A673 (cell line): ENCODE measurements at regions not wholly inside any gene's neighbourhood (a gene's known extent, or its start where the extent isn't known, plus 50 kb on each side); places are given as distances from the start of the nearest gene placed in this dataset.

Experiments
- BruUV-seq: library from RNA; stranded (reverse); fragments of 400-500 nt; replicated peaks from 2 replicates; lab custom pipeline; 2021; lab: Mats Ljungman, UMichigan
- CTCF ChIA-PET: fragments of 300-600 bp; sonication (Branson Sonifier 250); formaldehyde crosslinking; loops from one replicate; lab custom pipeline; 2022; ENCODE audit warnings: antibody characterized with exemption; lab: Charles Lee
- POLR2A ChIA-PET: fragments of 300-600 bp; sonication (Branson Sonifier 250); formaldehyde crosslinking; loops from one replicate; lab custom pipeline; 2022; ENCODE audit warnings: antibody characterized with exemption; ENCODE audit not compliant: low non-redundant PET; lab: Charles Lee
- DNase-seq: peaks from one replicate; pipeline ENCODE4 v3.0.0-alpha.2; 2015; ENCODE audit warnings: low spot score
- H3K27ac ChIP-seq: fragments of 200-600 bp; sonication (generic); 2 replicates; pipeline ENCODE4 v1.5.1; 2016; ENCODE audit warnings: mixed run types, low read depth, mild to moderate bottlenecking, mixed read lengths, antibody characterized with exemption, low read length; ENCODE audit not compliant: poor library complexity, severe bottlenecking
- H3K27me3 ChIP-seq: fragments of 200-600 bp; sonication (generic); replicated peaks from 2 replicates; pipeline ENCODE4 v1.6.1; 2017; ENCODE audit warnings: mixed run types, low read depth, mild to moderate bottlenecking, mixed read lengths, antibody characterized with exemption, low read length; ENCODE audit not compliant: insufficient read depth, poor library complexity
- H3K36me3 ChIP-seq: fragments of 200-600 bp; sonication (generic); 2 replicates; pipeline ENCODE4 v1.6.1; 2016; ENCODE audit warnings: mixed run types, mild to moderate bottlenecking, mixed read lengths, antibody characterized with exemption, low read length; ENCODE audit not compliant: insufficient read depth, poor library complexity, severe bottlenecking
- H3K4me1 ChIP-seq: fragments of 200-600 bp; sonication (generic); 2 replicates; pipeline ENCODE4 v1.6.1; 2017; ENCODE audit warnings: mixed run types, mild to moderate bottlenecking, mixed read lengths, antibody characterized with exemption, low read length; ENCODE audit not compliant: insufficient read depth, poor library complexity, severe bottlenecking
- H3K4me3 ChIP-seq: fragments of 200-600 bp; sonication (generic); 2 replicates; pipeline ENCODE4 v1.5.1; 2016; ENCODE audit warnings: low read depth, mixed run types, mild to moderate bottlenecking, mixed read lengths, low read length; ENCODE audit not compliant: poor library complexity, severe bottlenecking
- H3K9me3 ChIP-seq: fragments of 200-600 bp; sonication (generic); 2 replicates; pipeline ENCODE4 v1.6.1; 2016; ENCODE audit warnings: mixed run types, low read depth, mild to moderate bottlenecking, mixed read lengths, antibody characterized with exemption, low read length; ENCODE audit not compliant: poor library complexity, severe bottlenecking
- CTCF ChIP-seq: fragments of 300-800, 200-600 bp; sonication (generic); conservative IDR thresholded peaks from 2 replicates; pipeline ENCODE4 v1.5.1; 2017; ENCODE audit warnings: low read depth, mild to moderate bottlenecking, antibody characterized with exemption, low read length, moderate library complexity, mixed read lengths
- EZH2 ChIP-seq: fragments of 200-600 bp; sonication (generic); IDR thresholded peaks from 2 replicates; pipeline ENCODE4 v1.6.1; 2017; ENCODE audit warnings: borderline replicate concordance, low read depth, mild to moderate bottlenecking, mixed read lengths, antibody characterized with exemption, low read length; ENCODE audit not compliant: poor library complexity, severe bottlenecking
- intact Hi-C: fragments of 100-400 bp; cut with micrococcal nuclease; formaldehyde crosslinking; loops from one replicate; pipeline ENCODE4 v1.10.0; 2022; ENCODE audit not compliant: unreplicated experiment

- peaks cover 13% of the 10 kb centered on the region for H3K9me3 ChIP-seq
- peaks cover 12% of the 10 kb centered on the region for H3K27me3 ChIP-seq
- ChIA-PET CTCF (no interaction called here), POLR2A (no interaction called here)
- BruUV-seq, result no TSS peak
- H3K4me1 ChIP-seq, result no peaks in the 10 kb centered on the region
- no peak for TF ChIP-seq CTCF
- TF ChIP-seq EZH2, result no peak
- DNase-seq, result no peak
- intact Hi-C loops, result no loop called here
- no peak overlapping the region for H3K27ac ChIP-seq
- no peaks in the 10 kb centered on the region for H3K36me3 ChIP-seq
- H3K4me3 ChIP-seq, result no peak overlapping the region
Measured at GRCh38 chr13:111025310-111025709, 89.8 kb upstream of the ARHGEF7 start.

GRCh38 chr13:111022886-111023285 is 92.2 kb upstream of the ARHGEF7 start:
- H3K27me3 ChIP-seq, result peaks cover 7% of the 10 kb centered on the region
- H3K36me3 ChIP-seq, result no peaks in the 10 kb centered on the region
- no peak for DNase-seq
- H3K4me3 ChIP-seq, result no peak overlapping the region
- no peaks in the 10 kb centered on the region for H3K4me1 ChIP-seq
- TF ChIP-seq CTCF (no peak), EZH2 (no peak)
- CTCF ChIA-PET, result no interaction called here
- no TSS peak for BruUV-seq
- intact Hi-C loops, result no loop called here
- POLR2A ChIA-PET, result no interaction called here
- no peak overlapping the region for H3K27ac ChIP-seq
- H3K9me3 ChIP-seq, result peaks cover 13% of the 10 kb centered on the region

GRCh38 chr13:111022241-111022640 is 92.9 kb upstream of the ARHGEF7 start:
- CTCF ChIA-PET, result no interaction called here
- peaks cover 7% of the 10 kb centered on the region for H3K27me3 ChIP-seq
- BruUV-seq, result no TSS peak

More at GRCh38 chr13:111022241-111022640, 92.9 kb upstream of the ARHGEF7 start:
- Histone ChIP-seq H3K4me1 (no peaks in the 10 kb centered on the region), H3K4me3 (no peak overlapping the region), H3K36me3 (no peaks in the 10 kb centered on the region), H3K27ac (no peak overlapping the region), H3K9me3 (peaks cover 13% of the 10 kb centered on the region)
- POLR2A ChIA-PET, result no interaction called here
- TF ChIP-seq CTCF, result no peak
- TF ChIP-seq EZH2, result no peak
- intact Hi-C loops, result no loop called here
- no peak for DNase-seq
